ENCODE measurements at regions not wholly inside any gene's neighbourhood (a gene's known extent, or its start where the extent isn't known, plus 50 kb on each side); places are given as distances from the start of the nearest gene placed in this dataset.

- TF ChIP-seq, protein P1, sequence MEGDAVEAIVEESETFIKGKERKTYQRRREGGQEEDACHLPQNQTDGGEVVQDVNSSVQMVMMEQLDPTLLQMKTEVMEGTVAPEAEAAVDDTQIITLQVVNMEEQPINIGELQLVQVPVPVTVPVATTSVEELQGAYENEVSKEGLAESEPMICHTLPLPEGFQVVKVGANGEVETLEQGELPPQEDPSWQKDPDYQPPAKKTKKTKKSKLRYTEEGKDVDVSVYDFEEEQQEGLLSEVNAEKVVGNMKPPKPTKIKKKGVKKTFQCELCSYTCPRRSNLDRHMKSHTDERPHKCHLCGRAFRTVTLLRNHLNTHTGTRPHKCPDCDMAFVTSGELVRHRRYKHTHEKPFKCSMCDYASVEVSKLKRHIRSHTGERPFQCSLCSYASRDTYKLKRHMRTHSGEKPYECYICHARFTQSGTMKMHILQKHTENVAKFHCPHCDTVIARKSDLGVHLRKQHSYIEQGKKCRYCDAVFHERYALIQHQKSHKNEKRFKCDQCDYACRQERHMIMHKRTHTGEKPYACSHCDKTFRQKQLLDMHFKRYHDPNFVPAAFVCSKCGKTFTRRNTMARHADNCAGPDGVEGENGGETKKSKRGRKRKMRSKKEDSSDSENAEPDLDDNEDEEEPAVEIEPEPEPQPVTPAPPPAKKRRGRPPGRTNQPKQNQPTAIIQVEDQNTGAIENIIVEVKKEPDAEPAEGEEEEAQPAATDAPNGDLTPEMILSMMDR (IDR thresholded peaks at IDR 0.05; ENCODE audit: low read depth, low read length) = no peak
- no peak for TF ChIP-seq EZH2phosphoT487 (IDR thresholded peaks at IDR 0.05; ENCODE audit: low read depth)
- no peaks in the 10 kb centered on the region for H3K9me3 ChIP-seq (ENCODE audit: insufficient read depth, low read length)
- H3K4me2 ChIP-seq (ENCODE audit: low read length) = peak overlapping the region; percentile 38
- no peak overlapping the region for H3K4me3 ChIP-seq (ENCODE audit: low read length)
- no peaks in the 10 kb centered on the region for H3K79me2 ChIP-seq (ENCODE audit: low read length)
- peaks cover 43% of the 10 kb centered on the region for H3K4me1 ChIP-seq (ENCODE audit: low read length)
- peaks cover 6% of the 10 kb centered on the region; the same call in 1 of the 2 replicates for H3K27me3 ChIP-seq (ENCODE audit: low read depth, low read length)
- H3K36me3 ChIP-seq (replicated peaks; ENCODE audit: low read depth, low read length) = peaks cover 3% of the 10 kb centered on the region
- H2AFZ ChIP-seq (ENCODE audit: low read depth, low read length) = no peak overlapping the region
- H3K9ac ChIP-seq (ENCODE audit: low read length) = no peak overlapping the region
- H3K27ac ChIP-seq (ENCODE audit: low read length) = no peak overlapping the region; the same call in 1 of the 2 replicates
- H4K20me1 ChIP-seq (ENCODE audit: insufficient read depth, low read length) = no peaks in the 10 kb centered on the region
These were observed 984.5 kb downstream of the TSN start for GRCh38 chr2:122739732-122740593.

- Histone ChIP-seq H3K36me3 (replicated peaks; ENCODE audit: low read depth, low read length) (peaks cover 3% of the 10 kb centered on the region), H3K4me3 (ENCODE audit: low read length) (no peak overlapping the region), H3K27me3 (ENCODE audit: low read depth, low read length) (peaks cover 6% of the 10 kb centered on the region; the same call in 1 of the 2 replicates), H2AFZ (ENCODE audit: low read depth, low read length) (no peak overlapping the region), H3K4me2 (ENCODE audit: low read length) (no peak overlapping the region), H3K27ac (ENCODE audit: low read length) (no peak overlapping the region), H3K79me2 (ENCODE audit: low read length) (no peaks in the 10 kb centered on the region), H3K9ac (ENCODE audit: low read length) (no peak overlapping the region), H3K4me1 (ENCODE audit: low read length) (peaks cover 49% of the 10 kb centered on the region), H3K9me3 (ENCODE audit: insufficient read depth, low read length) (no peaks in the 10 kb centered on the region), H4K20me1 (ENCODE audit: insufficient read depth, low read length) (no peaks in the 10 kb centered on the region)
- TF ChIP-seq, protein P1 (IDR thresholded peaks at IDR 0.05; ENCODE audit: low read depth, low read length) = no peak
- no peak for TF ChIP-seq EZH2phosphoT487 (IDR thresholded peaks at IDR 0.05; ENCODE audit: low read depth)
These were observed 985.1 kb downstream of the TSN start for GRCh38 chr2:122740594-122740948.

- Histone ChIP-seq H3K27ac (ENCODE audit: low read length) (no peak overlapping the region), H3K9me3 (ENCODE audit: insufficient read depth, low read length) (no peaks in the 10 kb centered on the region), H3K27me3 (ENCODE audit: low read depth, low read length) (peaks cover 6% of the 10 kb centered on the region; the same call in 1 of the 2 replicates), H3K79me2 (ENCODE audit: low read length) (no peaks in the 10 kb centered on the region), H3K9ac (ENCODE audit: low read length) (no peak overlapping the region), H3K4me3 (ENCODE audit: low read length) (no peak overlapping the region), H3K4me2 (ENCODE audit: low read length) (no peak overlapping the region), H2AFZ (ENCODE audit: low read depth, low read length) (no peak overlapping the region), H3K36me3 (replicated peaks; ENCODE audit: low read depth, low read length) (peaks cover 3% of the 10 kb centered on the region), H3K4me1 (ENCODE audit: low read length) (peaks cover 55% of the 10 kb centered on the region), H4K20me1 (ENCODE audit: insufficient read depth, low read length) (no peaks in the 10 kb centered on the region)
- TF ChIP-seq, protein P1 (IDR thresholded peaks at IDR 0.05; ENCODE audit: low read depth, low read length) = no peak
- no peak for TF ChIP-seq EZH2phosphoT487 (IDR thresholded peaks at IDR 0.05; ENCODE audit: low read depth)
These were observed 986.0 kb downstream of the TSN start for GRCh38 chr2:122741403-122741802.

DNA sequence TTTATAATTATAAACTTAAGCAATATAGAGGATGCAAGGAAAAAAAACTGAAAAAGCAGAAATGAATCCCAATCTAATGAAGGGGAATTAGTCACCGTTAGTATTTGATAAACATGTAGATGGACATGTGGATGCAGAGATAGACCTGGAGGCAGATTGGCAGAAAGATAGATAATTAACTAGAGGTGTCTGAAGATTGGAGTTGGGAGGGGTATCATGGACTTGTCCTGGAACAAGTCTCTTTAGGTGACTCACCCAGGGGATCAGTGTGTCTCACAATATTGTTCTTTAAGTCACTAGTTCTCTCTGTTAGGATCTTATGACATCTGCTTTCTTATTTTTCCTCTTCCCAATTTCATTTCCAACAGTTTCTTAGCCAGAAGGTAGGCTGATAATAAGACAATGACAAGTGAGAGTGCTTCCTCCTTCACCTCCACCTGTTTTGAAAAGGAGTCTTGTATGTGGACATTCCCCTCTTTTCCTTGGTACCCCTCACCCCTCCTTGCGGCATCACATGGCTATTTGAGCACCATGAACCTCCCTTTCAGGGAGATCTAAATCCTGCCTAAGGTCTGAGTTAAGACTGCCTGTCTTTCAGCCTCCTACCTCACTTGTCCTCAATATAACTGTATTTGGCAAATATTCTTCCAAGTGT lies 987.7 kb downstream of the TSN start:
- H3K79me2 ChIP-seq (ENCODE audit: low read length) = no peaks in the 10 kb centered on the region
- no peaks in the 10 kb centered on the region for H4K20me1 ChIP-seq (ENCODE audit: insufficient read depth, low read length)
- TF ChIP-seq, protein P1 (IDR thresholded peaks at IDR 0.05; ENCODE audit: low read depth, low read length) = no peak
- no peak for TF ChIP-seq EZH2phosphoT487 (IDR thresholded peaks at IDR 0.05; ENCODE audit: low read depth)
- peaks cover 6% of the 10 kb centered on the region; the same call in 1 of the 2 replicates for H3K27me3 ChIP-seq (ENCODE audit: low read depth, low read length)
- H3K4me3 ChIP-seq (ENCODE audit: low read length) = no peak overlapping the region
- no peaks in the 10 kb centered on the region for H3K9me3 ChIP-seq (ENCODE audit: insufficient read depth, low read length)
- peaks cover 3% of the 10 kb centered on the region for H3K36me3 ChIP-seq (replicated peaks; ENCODE audit: low read depth, low read length)
- H3K27ac ChIP-seq (ENCODE audit: low read length) = no peak overlapping the region
- H2AFZ ChIP-seq (ENCODE audit: low read depth, low read length) = no peak overlapping the region
- H3K9ac ChIP-seq (ENCODE audit: low read length) = no peak overlapping the region
- peaks cover 42% of the 10 kb centered on the region for H3K4me1 ChIP-seq (ENCODE audit: low read length)
- no peak overlapping the region for H3K4me2 ChIP-seq (ENCODE audit: low read length)

All from OCI-LY3 (cell line).